Heart right ventricle (tissue), 16 donors: ENCODE measurements at regions not wholly inside any gene's neighbourhood (a gene's known extent, or its start where the extent isn't known, plus 50 kb on each side); places are given as distances from the start of the nearest gene placed in this dataset.
A peak's percentile ranks its signal among the peaks of the same experiment; 100 is the strongest.

Experiments used
- ATAC-seq, 8 donors: fragments of 200-7000 bp; cut with Tn5 transposase; one replicate each; pipeline ENCODE4 v1.9.1; 2020; ENCODE audit warnings: mild to moderate bottlenecking in 8 of 8, moderate library complexity in 8 of 8, moderate number of reproducible peaks in 1 of 8
- DNase-seq, 2 donors: peaks; one replicate each; pipeline ENCODE4 v3.0.0-alpha.2; 2020
- H3K27ac ChIP-seq, 10 donors: fragments of 200-600 bp; sonication (generic) in 2 of 10; one replicate each; pipeline versions ENCODE4 v1.5.0 to v1.8.0; 2020 to 2022; ENCODE audit warnings: mild to moderate bottlenecking in 3 of 10
- H3K27me3 ChIP-seq, 7 donors: fragments of 200-600 bp; one replicate each; pipeline ENCODE4 v1.8.0; 2021 to 2022; ENCODE audit warnings: mild to moderate bottlenecking in 2 of 7
- H3K36me3 ChIP-seq, 9 donors: fragments of 200-600 bp; sonication (generic) in 1 of 9; one replicate each; pipeline versions ENCODE4 v1.5.0 to v1.8.0; 2020 to 2022; ENCODE audit warnings: mild to moderate bottlenecking in 2 of 9
- H3K4me1 ChIP-seq, 9 donors: fragments of 200-600 bp; sonication (generic) in 1 of 9; one replicate each; pipeline versions ENCODE4 v1.5.0 to v1.8.0; 2020 to 2022; ENCODE audit warnings: mild to moderate bottlenecking in 4 of 9
- H3K4me3 ChIP-seq, 10 donors: fragments of 200-600 bp; sonication (generic) in 2 of 10; one replicate each; pipeline versions ENCODE4 v1.5.0 to v1.8.0; 2020 to 2022; ENCODE audit warnings: mild to moderate bottlenecking in 7 of 10, moderate library complexity in 2 of 10
- H3K9me3 ChIP-seq, 11 donors: fragments of 200-600 bp in 10 of 11; sonication (generic) in 2 of 11; one replicate each; pipeline versions ENCODE4 v1.5.0 to v1.8.0; 2013 to 2022; ENCODE audit warnings: mild to moderate bottlenecking in 2 of 11, control low read depth in 1 of 11, moderate library complexity in 1 of 11
- WGBS, 2 donors: extraction: QIAGEN DNeasy Blood & Tissue Kit; methylation state at CpG; one replicate each; pipeline ENCODE4 v1.1.7; 2013; ENCODE audit warnings: inconsistent platforms in 1 of 2; 5-methylcytosine and 5-hydroxymethylcytosine counted together
- intact Hi-C, 10 donors: fragments of 100-400 bp; cut with DNase I; formaldehyde crosslinking; loops; one replicate each; pipeline versions ENCODE4 v1.11.1 to v1.14.2; 2022
- TF ChIP-seq, protein P1 (sequence below), 9 donors: fragments of 200-600 bp; sonication (generic) in 2 of 9; IDR thresholded peaks; one replicate each; pipeline versions ENCODE4 v1.5.0 to v1.8.0; 2021 to 2022; ENCODE audit warnings: antibody characterized with exemption in 9 of 9, mild to moderate bottlenecking in 5 of 9, moderate library complexity in 1 of 9
- donor health status: Arrhythmogenic right ventricular cardiomyopathy.
- donor health status: ischemic (EF 13 %, LVEDD 7.1; RV severe dilation, severe dysfunction).
- donor health status: healthy with polysubstance abuse.
- donor health status: DM: no; HTN: yes; CAD: no.
- donor health status: DM: no; HTN: no; CAD: no.
- donor health status: ischemic (EF 25% LVEDD 6.9; RV normal size, moderate dysfunction).
- donor health status: ischemic (EF 25% LVEDD 5.7; RV mildly dilated, moderate dysfunction).
- donor health status: healthy.
- donor health status: DM: yes; HTN: yes; CAD: no.
- donor health status: Ischemic cardiomyopathy.
- donor health status: ischemic (EF 35%, LVEDD 5.7; RV mildly dilated, moderate dysfunction).
- donor health status: nonischemic (EF 11% LVEDD 7.7; RV severe dilation, severe dysfunction).
- donor health status: DM: yes; HTN: yes; CAD: no.
- donor health status: PGD.
- donor health status: ischemic (EF 29% LVEDD 5.4; RV normal size, mild dysfunction).
- donor health status: nonischemic (EF 23%, LVEDD 6.1; RV moderate dilation, normal function).

DNA sequence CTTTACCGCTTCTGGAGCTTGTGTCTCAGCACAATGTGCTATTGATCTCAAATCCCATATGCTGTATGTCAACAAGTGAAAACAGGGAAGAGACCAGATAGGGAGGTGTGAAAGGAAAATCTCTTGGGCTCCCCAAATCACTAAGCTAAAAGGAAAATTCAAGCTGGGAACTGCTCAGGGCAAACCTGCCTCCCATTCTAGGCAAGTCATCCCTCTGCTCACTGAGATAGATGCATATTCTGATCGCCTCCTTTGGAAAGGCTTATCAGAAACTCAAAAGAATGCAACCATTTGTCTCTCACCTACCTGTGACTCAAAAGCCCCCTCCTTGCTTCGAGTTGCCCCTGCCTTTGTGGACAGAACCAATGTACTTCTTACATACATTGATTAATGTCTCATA, 161.1 kb upstream of the LYZL1 start:
- peaks cover 0 to 10% (median 0%) of the 10 kb centered on the region in 11 donors for H3K9me3 ChIP-seq
- H3K27me3 ChIP-seq, result peaks cover 0 to 5% (median 0%) of the 10 kb centered on the region in 7 donors
- peaks cover 0 to 13% (median 10%) of the 10 kb centered on the region in 9 donors for H3K4me1 ChIP-seq
- 42 to 74% methylated on average over 3 of the region's 3 CpGs for WGBS, 2 donors
- intact Hi-C loops, result loop anchor here in 6 of 10 donors (5.0 to 10.0 kb wide), 4 partner anchors 133 to 465 kb away; no protein-coding TSS in a partner anchor
- TF ChIP-seq, protein P1, sequence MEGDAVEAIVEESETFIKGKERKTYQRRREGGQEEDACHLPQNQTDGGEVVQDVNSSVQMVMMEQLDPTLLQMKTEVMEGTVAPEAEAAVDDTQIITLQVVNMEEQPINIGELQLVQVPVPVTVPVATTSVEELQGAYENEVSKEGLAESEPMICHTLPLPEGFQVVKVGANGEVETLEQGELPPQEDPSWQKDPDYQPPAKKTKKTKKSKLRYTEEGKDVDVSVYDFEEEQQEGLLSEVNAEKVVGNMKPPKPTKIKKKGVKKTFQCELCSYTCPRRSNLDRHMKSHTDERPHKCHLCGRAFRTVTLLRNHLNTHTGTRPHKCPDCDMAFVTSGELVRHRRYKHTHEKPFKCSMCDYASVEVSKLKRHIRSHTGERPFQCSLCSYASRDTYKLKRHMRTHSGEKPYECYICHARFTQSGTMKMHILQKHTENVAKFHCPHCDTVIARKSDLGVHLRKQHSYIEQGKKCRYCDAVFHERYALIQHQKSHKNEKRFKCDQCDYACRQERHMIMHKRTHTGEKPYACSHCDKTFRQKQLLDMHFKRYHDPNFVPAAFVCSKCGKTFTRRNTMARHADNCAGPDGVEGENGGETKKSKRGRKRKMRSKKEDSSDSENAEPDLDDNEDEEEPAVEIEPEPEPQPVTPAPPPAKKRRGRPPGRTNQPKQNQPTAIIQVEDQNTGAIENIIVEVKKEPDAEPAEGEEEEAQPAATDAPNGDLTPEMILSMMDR (IDR thresholded peaks at IDR 0.05), result no peak
- H3K27ac ChIP-seq, result no peak overlapping the region
- no peak overlapping the region for H3K4me3 ChIP-seq
- ATAC-seq (no peak), DNase-seq (no peak)
- H3K36me3 ChIP-seq, result no peaks in the 10 kb centered on the region

DNA sequence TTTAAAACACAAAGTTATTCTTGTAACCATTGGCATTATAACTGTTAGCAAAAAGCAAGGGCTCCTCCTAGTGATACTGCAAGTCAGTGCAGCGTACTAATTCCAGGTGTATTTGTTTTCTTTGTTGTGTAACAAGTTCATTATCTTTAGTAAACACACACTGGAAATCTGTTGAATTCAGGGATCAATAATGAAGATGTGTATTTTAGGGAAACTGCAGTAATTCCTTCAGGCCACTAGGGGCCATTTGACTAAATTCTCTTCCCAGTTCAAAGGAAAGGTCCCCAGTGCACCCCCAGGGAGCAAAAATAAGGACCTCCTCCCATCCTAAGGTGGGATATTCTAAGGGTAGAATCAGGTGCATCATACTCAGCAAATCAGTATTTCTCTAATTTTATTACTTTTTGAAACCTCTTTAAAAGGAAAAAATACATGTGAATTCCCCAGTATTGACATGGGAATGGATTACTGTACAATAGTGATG, 158.6 kb upstream of the LYZL1 start:
- TF ChIP-seq, protein P1 (IDR thresholded peaks at IDR 0.05), result peak; percentile 15 to 64 (median 53)
- 42 to 46% methylated on average over 1 of the region's 1 CpG for WGBS, 2 donors
- H3K4me3 ChIP-seq, result no peak overlapping the region
- peaks cover 0 to 18% (median 14%) of the 10 kb centered on the region in 9 donors for H3K4me1 ChIP-seq
- H3K27ac ChIP-seq, result no peak overlapping the region
- DNase-seq, result no peak
- intact Hi-C loops, result loop anchor here in 7 of 10 donors (2.0 to 10.0 kb wide), 5 partner anchors 172 to 468 kb away; partner anchors contain the start of gene BAMBI (in 1 of the 7)
- peaks cover 0 to 5% (median 0%) of the 10 kb centered on the region in 7 donors for H3K27me3 ChIP-seq
- no peaks in the 10 kb centered on the region for H3K9me3 ChIP-seq
- ATAC-seq, result no peak
- no peaks in the 10 kb centered on the region for H3K36me3 ChIP-seq

DNA sequence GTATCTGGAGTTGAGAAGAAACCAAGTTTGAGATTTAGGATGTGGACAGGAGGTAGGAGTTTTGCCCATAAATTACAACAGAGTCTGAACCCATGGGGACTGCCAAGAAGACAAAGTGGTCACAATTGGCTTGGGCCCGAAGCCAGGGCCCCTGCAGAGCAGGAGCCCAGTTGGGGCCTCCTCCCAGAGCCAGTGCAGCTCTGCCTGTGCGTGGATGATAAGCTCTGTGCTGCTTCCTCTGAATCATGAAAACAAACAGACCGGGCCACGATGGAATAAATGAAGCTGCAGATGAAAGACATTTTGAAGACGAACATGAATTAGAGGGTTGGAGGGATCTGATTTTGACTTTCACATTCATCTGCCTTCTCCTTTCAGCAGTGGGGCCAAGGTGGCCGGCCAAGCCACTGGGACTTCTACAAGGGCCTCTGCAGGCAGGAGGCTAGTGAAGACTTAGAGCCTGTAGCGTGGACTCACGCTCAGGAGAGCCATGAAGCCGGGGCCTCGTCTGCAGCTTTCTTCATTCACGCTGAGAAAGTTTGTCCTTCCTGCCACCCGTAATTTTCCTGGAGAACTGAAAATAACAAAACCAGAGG, 156.8 kb upstream of the LYZL1 start:
- ATAC-seq (peak; percentile 51 to 88 (median 69)), DNase-seq (peak in 1 of 2 donors; percentile 49)
- H3K4me1 ChIP-seq, result peaks cover 0 to 18% (median 14%) of the 10 kb centered on the region in 9 donors
- no peaks in the 10 kb centered on the region for H3K9me3 ChIP-seq
- WGBS, 2 donors, result 38 to 42% methylated on average over 12 of the region's 12 CpGs
- intact Hi-C loops, result loop anchor here in 7 of 10 donors (2.0 to 10.0 kb wide), 5 partner anchors 170 to 470 kb away; partner anchors contain the start of gene BAMBI (in 1 of the 7)
- no peaks in the 10 kb centered on the region for H3K27me3 ChIP-seq
- TF ChIP-seq, protein P1 (IDR thresholded peaks at IDR 0.05), result no peak
- H3K36me3 ChIP-seq, result no peaks in the 10 kb centered on the region
- peak overlapping the region in 5 of 10 donors; percentile 2 to 39 (median 20) for H3K27ac ChIP-seq
- peak overlapping the region in 1 of 10 donors; percentile 30 for H3K4me3 ChIP-seq

DNA sequence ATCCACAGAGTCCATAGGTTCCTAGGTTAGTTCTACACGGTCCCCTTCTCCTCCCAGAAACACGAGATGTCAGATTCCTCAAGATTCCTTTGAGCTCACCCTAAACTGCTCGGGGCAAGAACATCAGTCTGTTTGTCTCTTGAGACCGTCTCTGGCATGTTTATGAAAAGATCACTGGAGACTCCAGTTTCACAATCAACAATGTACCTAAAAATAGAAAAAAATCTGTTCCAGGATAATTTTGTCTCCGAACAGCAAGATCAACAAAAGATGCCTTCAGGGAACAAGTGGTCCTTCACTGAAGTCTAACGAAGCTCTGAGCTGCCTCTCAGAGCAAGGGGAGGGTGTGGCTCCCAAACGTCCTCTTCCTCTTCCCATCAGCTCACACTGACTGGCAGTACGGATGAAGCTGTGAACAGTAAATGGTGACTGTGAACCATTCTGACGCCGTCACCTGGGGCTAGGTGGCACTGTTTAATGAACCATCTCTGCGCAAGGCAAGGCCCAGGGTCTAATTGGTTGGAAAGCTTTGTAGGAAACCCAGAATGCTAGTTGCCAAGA, 156.2 kb upstream of the LYZL1 start:
- H3K9me3 ChIP-seq, result no peaks in the 10 kb centered on the region
- TF ChIP-seq, protein P1 (IDR thresholded peaks at IDR 0.05), result no peak
- intact Hi-C loops, result loop anchor here in 6 of 10 donors (5.0 to 10.0 kb wide), 4 partner anchors 170 to 470 kb away; partner anchors contain the start of gene BAMBI (in 1 of the 6)
- peaks cover 0 to 18% (median 14%) of the 10 kb centered on the region in 9 donors for H3K4me1 ChIP-seq
- H3K27me3 ChIP-seq, result no peaks in the 10 kb centered on the region
- H3K27ac ChIP-seq, result peak overlapping the region in 4 of 10 donors; percentile 2 to 32 (median 17)
- H3K4me3 ChIP-seq, result peak overlapping the region in 1 of 10 donors; percentile 30
- ATAC-seq (peak in 7 of 8 donors; percentile 41 to 87 (median 52)), DNase-seq (no peak)
- 36 to 40% methylated on average over 11 of the region's 11 CpGs for WGBS, 2 donors
- H3K36me3 ChIP-seq, result no peaks in the 10 kb centered on the region
